Epidermal melanocyte (primary cell): ENCODE measurements at regions not wholly inside any gene's neighbourhood (a gene's known extent, or its start where the extent isn't known, plus 50 kb on each side); places are given as distances from the start of the nearest gene placed in this dataset.

Experiments used
- DNase-seq: peaks from one replicate; pipeline ENCODE4 v3.0.0; 2011; ENCODE audit warnings: low spot score; ENCODE audit not compliant: insufficient read length

DNA sequence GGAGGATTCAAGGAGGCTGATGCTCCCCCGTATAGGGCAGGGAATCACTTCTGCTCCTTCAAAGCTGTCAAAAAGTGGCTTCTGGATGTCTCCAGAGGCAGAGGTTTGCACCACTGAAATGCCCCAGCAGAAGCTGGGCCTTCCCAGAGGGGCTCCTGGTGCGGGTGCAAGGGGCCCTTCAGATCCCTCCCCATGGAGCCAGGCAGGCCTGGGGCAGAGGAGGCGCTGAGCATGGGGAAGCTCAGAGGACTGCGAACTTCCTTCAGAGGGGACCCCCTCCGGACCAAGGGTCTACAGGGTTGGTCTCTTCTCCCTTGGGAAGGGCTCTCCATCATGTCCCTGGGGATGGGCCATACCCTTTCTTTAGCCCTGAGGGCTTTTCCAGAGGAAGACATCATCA lies 341.2 kb downstream of the DYSF start:
- DNase-seq, result no peak

DNA sequence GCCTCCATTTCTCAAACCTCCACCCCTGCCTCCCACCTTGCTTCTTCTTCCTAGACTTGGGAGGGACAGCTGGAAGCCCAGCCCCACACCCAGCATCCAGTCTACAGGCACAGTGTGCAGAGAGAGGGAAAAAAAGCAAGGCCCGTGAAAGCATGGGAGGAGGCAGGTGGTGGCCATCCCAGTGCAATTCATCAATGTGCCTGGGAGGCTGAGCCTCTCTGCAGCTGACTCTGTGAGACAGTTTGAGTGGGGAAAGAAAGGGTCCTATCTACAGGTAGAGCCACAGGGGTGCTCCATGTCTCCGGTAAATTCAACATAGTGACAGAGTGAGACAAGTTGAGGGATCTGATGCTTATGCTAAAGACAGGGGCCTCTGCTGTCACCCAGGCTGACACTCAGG lies 340.6 kb downstream of the DYSF start:
- no peak for DNase-seq

DNA sequence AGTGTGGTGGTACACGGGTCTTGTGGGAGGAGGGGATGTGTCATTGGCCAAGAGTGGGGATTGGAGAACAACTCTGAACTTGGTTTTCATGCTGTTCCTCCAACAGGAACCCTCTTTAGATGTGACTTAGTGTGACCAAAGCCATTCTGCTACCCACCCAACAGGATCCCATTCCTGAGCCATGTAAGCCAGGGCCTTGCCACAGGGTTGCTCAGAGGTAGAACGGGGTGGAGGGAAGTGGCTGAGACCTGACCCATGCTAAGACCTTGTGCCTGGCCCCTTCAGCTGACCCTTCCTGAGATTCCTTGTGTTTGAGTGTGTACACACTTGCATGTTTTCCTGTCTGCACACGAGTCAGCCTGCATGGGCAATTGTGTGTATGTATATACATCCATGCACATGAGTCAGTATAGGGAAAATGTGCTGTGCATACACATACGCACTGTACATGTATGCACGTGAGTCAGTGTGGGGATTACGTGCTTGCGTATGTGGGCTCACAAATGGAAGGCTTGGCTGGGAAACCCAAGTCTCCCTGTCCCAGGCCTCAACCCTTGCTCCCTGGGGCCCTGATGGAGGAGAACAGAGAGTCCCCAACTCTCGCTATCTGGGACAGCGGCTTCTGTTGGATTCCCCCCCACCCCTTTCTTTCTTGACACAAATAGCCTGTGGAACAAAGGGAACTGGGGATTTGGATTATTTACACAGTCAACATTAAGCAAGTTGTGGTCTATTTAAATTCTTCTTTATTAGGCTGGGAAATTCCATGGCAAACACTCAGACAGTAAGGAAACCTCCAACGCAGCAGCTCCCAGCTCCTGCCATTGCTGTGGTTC lies 339.8 kb downstream of the DYSF start:
- DNase-seq, result no peak

DNA sequence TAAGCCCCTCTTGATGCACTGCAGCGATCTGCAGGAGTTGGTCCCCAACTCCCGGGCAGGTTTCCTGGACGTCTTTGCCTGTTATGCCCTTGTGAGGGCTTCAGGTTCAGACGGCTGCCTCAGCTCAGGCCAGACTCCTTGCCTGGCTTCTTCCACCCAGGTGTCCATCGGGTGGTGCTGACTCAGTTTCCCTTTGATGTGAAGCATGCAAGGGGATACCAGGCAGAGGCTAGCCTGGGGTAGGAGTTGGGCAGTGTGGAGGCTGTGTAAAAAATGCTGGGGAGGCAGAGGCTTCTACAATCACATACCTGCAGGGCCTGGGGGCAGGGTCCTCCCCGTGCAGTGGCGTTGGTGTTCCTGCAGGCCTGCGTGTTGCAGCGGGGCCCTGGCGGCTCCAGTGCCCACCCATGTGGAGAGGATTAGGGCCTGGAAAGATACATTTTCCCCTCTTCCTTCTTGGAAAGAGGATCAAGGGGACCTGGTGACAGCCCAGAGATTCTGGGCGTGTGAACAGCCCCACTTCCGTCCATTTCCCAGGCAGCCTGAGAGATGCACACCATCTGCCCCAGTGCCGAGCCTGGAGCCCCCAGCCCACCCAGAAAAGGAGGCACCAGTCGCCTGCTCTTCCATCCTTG lies 338.3 kb downstream of the DYSF start:
- no peak for DNase-seq

DNA sequence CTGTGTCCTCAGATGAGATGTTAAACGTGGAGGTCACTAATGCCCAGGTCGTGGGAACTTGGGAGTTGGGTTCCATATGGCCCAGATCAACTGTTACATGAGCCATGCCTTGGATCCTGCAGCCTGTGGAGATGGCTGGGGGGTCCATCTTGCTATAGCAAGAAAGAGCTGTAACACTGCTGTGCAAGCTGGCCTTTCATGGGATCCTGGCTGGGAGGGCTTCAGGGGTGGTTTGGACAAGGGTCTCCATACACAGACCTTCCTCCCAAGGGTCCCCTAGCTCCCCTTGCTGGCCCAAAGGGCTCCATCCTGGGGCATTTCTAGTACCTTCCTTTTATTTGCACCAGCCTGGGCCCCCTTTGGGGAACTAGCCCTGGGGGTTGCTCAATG lies 337.7 kb downstream of the DYSF start:
- no peak for DNase-seq

DNA sequence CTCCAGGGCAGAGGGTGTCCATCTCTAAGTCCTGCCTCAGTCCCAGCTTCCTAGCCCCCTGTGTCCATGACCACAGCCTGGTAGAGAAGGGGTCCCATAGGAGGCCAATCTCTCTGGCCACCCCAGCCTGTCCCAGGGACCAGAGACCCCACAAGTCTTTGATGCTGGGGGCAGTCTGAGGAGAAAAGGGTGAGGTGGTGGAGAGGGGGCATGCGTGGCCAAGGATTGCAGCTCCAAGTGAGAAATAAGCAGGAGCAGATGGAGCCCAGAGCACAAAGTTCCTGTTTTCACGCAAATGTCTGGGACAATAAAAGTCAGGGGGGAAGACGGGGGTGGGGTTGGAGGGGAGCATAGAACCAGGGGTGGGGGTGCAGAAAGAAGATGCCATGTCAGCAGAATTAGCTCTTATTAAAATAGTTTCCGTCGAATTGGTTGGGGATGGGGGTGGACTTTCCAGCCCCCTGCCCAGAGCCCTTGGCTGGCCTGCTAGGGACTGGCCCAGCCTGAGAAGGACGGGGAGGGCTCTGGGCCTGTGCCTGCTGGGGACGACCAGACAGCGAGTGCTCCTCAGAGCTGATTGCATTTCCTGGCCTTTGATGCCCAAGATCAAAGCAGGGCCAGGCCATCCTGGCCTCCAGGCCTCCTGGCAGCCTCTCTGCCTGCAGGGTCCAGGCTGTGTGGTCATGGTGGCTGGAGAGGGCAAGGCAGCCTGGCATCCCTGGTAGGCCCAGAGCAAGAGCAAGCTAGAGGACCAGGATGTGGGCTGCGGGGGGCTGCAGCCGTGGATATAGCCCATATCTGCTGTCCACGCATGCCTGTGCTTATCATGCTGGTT lies 337.1 kb downstream of the DYSF start:
- no peak for DNase-seq

DNA sequence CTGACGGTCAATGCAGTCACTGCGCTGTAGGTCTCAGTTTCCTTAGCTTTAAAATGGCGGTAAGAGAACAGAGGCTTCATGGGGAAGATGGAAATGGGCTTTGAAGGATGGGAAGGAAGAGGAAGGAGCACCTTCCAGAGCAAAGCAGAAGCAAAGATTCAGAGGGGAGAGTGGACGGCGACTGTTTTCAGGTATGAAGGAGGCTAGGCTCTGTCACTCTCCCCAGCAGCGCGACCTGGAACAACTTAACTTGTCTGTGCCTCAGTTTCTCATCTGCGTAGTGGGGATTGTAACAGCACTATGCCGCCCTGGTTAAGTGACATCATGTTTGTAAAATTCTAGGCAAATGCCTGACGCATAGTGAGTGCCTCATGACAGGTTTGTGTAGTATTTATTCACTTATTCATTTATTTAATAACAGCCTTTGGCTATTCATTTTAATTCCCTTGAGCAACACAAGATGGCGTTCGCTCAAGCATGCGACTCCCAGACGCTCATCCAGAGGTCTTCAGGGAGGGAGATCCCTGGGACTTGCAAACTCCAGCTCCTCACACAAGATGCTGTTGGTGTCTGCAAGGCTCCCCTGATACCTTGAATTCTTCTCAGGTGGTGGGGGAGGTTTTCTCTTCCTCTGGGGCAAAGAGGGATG lies 336.3 kb downstream of the DYSF start:
- no peak for DNase-seq

DNA sequence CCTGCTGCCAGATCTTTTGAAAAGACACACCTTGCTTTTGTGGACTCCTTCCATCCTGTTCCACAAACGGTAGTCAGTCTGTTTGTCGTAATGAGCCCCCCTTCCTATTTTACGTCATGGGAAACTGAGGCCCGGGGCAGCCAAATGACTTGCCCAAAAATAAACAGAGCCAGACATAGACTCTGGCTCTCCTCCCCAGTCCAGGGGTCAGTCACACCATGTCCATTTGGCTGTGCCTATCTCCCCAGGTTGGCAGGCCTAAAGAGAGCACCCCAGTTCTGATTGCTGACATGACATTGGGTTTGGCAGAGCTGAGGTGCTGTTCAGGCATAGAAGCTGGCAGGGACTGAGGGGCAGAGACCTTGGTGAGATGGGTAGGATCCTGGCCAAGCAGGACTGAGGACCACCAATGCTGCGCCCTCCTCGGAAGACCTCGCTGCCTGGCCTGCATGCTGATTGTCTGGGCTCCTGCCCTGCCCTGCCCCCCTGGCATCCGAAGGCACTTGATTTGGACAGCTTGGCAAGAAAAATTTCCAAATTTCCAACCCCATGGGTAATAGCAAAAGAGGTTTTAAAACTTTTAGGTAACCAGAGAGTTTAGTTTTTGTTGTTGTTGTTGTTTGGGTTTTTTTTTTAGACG lies 335.4 kb downstream of the DYSF start:
- DNase-seq, result no peak

DNA sequence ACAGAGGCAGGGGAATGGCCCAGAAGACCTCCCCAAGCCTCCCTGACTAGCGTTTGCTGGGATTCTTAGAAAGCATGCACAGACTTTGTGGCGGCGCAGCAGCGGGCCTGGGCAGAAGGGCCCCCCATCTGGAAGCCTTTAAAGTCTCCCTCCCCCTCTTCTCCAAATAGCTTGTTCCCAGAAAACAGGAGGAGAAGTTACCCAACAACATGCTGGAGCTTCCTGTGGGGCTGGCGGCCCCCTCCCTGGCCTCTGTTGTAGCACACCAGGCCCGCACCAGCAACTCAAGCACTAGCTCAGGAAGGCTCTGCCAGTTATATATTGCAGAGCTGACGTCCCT lies 334.8 kb downstream of the DYSF start:
- no peak for DNase-seq

DNA sequence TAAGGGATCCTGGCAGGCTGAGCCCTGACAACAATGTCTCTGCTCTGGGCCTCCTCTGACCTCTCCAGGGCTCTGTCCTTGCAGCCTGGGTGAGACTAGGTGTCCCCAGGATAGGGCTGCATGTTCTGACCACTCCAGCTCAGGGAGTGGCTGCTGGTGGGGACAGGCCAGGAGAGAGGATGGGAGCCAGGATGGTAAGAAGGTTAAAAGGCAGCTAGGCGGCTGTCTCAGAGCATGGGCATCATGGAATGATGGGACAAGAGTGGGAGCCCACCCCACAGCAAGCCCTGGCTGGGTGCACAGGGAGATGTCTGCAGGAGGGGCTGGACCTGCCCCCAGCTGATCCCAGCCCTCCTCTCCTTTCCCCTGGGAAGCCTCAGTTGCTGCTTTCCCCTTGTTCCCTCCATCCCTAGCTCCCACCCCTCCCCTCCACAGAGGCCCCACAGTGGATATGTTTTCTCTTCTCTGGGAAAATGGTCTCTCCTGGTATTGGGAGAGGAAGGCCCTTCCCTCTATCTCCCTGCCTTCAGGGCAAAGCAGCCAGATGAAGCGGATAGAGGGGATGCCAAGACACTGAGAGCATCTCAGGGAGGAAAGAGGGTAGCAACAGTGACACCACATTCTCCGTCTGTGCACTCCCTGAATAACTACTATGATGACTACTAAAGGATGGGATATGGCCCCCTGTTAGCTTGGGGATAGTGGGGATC lies 334.3 kb downstream of the DYSF start:
- no peak for DNase-seq

DNA sequence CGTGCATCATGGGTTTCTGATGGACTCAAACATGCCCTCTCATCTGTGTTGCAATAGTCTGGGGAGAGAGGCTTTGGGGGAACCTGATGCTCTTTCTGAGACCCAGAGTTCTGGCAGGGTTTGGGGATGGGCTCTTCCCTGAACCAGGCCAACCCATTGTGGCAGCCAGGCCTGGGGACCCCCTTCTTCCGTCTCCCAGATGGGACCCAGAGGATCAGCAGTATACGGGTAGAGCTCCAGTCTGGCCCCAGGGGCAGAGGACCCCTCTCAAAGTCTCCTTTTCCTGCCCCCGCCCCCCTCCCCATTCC lies 333.7 kb downstream of the DYSF start:
- DNase-seq, result no peak

DNA sequence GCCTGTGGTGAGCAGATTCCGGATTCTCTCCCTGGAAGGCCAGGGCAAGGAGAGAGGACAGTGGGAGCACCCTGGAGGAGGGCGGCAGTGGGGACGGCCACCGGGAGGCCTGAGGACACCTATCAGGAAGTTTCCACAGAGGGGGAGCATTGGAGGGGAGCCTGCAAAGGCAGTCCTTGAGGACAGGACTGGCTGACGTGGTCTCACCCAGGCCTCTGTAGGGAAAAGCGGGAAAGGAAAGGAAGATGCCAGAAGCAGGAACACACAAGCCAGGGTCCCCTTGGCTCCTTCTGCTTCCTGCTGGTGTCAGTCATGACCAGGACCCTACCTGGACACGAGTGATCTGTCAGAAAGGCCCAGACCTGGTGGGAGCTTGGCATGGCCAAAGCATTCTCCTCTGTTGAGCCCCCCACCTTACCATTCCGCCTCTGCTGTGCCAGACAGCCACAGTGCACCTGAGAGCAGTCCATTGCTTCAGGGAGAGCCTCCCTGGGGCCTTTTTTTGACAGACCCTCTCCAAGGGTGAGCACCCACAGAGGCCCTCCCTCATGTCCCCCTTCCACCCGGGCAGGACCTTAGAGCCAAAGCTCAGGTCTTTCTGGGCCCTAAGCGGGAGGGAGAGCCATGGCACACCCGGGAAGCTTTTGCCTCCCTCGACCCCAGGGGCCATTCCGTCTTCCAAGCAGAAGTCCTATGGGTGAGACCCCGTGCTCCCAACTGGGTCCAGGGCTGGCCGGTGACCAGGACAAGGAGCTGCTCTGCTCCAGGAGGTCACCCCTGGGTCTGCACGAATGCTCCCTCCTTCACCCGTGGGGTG lies 333.1 kb downstream of the DYSF start:
- DNase-seq, result no peak

DNA sequence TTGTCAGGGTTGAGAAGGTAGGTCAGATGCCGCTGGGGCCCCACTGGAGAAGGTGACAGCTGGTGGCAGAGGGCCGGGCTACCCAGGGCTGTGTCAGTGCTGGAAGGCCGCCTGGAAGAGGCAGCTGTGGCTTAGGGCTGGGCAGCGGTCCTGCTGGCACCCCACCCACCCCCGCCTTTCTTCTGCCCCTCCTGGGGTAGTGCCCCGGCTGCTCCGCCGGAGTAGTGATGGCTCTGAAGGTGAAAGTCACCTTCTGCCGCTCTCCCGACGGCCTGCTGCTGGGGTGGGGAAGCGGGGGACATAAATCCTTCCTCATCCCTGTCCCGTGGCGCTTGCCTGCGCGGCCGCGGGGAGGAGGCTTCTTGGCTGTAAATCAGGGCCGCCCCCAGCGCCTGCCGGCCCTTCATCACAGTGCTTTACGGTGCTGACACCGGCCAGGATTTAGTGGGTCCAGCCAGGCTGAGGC lies 332.2 kb downstream of the DYSF start:
- DNase-seq, result no peak

DNA sequence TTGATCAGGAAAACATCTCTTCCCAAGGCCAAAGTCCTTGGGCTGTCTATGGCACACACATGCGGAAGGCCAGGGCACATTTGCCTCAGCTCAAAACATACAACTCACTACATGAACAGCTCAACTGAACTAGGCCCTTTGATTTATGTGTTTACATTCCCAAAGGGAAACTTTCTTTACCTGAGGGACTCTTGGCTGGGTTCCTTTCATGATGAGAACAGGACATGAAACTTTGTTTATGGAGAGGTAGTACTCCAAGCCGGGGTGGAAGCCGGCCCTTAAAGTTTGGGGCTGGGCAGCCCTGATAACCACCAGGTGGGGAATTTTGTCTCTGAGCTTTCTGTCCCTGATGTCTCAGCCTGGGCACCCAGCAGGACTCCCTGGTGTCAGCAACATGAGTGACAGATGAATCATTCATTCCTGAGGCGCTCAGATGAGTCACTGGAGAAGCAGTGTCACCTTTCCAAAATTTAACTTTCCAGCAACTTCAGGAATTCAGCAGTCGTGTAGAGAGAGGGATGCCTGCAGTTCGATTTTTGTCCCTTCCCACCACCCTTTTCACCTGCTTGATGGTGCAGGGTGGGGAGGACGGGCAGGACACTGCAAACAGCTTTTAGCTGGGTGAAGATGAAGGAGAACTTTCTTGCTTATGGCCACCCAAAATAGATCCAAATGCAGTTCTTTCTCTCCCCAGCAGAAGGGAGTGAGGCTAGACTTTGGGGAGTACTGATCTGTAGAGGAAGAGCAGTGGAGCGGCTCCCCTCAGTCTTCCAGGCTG lies 331.6 kb downstream of the DYSF start:
- no peak for DNase-seq

DNA sequence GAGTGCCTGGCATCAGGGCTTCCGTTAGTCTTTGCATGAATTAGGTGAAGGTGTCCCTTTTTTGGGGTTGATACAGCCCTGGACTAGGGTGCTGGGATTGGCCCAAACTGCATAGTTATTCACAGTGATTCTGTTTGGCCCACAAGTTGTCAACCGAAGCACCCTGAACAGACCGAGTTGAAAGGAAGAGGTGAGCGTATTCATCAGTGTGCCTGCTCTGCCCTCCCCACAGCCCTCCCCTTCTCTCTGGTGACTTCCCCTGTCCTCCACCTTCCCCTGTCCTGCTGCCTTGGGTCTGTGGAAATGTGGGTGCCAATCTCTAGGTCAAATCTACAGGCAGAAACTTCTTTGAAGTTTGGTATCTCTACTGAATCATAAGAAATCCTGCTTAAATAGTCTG lies 330.5 kb downstream of the DYSF start:
- DNase-seq, result no peak

DNA sequence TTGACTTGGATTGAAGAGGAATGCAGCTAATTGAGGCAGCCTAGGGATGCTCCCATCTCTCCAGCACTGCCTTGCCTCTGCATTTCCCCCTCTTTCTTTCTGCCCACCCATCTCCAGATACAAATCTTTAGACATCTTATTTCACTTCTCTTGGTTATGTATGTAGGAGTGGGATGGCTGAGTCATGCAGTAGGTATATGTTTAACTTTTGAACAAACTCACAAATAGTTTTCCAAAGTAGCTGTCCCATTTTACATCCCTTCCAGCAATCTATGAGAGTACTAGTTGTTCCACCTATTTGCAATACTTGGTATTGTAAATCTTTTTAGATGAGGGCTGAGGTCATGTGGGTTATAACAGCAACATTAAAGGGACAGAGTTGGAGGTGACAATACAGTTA lies 329.9 kb downstream of the DYSF start:
- DNase-seq, result no peak

DNA sequence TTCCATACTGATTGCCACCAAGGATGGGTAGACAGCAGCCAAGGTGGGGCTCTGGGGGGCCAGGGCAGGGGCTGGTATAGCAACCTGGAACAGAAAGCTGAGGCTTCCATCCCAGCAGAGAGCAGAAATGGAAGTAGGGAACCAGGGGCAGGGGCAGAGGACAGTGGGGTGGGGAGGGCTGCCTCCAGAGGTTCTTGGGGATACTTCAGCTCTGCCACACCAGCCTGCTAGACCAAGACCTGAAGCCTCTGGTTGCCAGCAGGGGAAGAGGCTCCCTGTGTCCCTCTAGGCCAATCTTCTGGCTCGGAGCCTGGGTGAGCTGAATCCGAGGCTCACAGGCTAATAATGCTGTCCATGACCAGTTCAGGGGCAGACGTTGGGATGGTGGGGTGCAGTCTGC lies 329.0 kb downstream of the DYSF start:
- no peak for DNase-seq

DNA sequence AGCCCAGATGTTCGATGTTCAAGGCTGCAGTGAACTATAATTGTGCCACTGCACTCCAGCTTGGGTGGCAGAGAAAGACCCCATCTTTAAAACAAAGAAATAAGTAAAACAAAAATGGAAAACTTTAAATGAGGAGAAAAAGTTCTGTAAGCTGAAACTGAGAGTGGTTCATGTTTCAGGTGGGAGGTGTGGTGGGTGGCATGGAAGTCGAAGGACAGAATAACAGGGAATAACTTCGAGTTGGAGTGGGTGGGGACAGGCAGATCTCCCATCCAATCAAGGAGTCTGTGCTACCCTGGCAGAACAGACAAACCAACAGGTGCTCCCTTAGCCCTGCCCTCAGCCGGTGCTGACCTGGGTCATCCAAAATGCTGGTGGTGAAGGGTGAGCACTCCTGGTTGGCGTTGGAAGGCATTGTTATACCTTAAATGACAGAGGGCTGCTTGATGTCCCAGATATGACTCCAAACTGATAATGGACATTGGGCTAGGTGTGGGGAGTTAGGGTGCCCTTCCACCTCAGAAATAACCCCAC lies 328.4 kb downstream of the DYSF start:
- no peak for DNase-seq

DNA sequence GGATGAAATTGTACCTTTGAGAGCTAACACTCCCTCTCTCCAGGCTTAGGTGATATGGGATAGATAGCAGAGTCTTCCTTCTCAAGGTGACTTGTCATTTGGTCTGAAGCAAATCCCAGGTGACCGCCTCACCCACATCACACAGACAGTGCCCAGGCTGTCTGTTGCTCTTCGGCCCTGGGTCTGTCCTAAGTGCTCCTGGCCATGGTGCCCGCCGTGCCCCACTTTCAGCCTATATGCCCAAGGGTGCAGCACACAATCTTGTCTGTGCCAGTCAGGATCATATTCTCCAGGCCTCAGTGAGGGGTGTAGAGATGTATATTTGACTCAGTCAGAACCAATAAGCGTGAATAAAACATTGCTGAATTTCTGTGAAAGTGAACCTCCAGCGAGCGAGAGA lies 326.8 kb downstream of the DYSF start:
- no peak for DNase-seq
